Calu3 (cell line): ENCODE measurements at regions not wholly inside any gene's neighbourhood (a gene's known extent, or its start where the extent isn't known, plus 50 kb on each side); places are given as distances from the start of the nearest gene placed in this dataset.
"Not testable (repeated sequence)": the region's sequence is repeated elsewhere in the genome, so short reads cannot be mapped to it uniquely, and the experiment has no call there.

ENCODE experiments used
- BruUV-seq: library from RNA; stranded (reverse); fragments of 400-500 nt; replicated peaks from 2 replicates; lab custom pipeline; 2021; lab: Mats Ljungman, UMichigan
- CTCF ChIA-PET: fragments of 300-600 bp; sonication (Branson Sonifier 250); formaldehyde crosslinking; loops from one replicate; lab custom pipeline; 2022; ENCODE audit warnings: antibody characterized with exemption; lab: Charles Lee
- DNase-seq: peaks from one replicate; pipeline ENCODE4 v3.0.0; 2022
- H3K27ac Mint-ChIP-seq: one replicate; pipeline ENCODE4 v1.8.0; 2022; ENCODE audit warnings: mixed read lengths; ENCODE audit not compliant: unreplicated experiment
- H3K27me3 Mint-ChIP-seq: one replicate; pipeline ENCODE4 v1.8.0; 2022; ENCODE audit warnings: mixed read lengths; ENCODE audit not compliant: unreplicated experiment
- H3K36me3 Mint-ChIP-seq: one replicate; pipeline ENCODE4 v1.8.0; 2022; ENCODE audit warnings: mild to moderate bottlenecking, moderate library complexity, mixed read lengths; ENCODE audit not compliant: insufficient read depth, unreplicated experiment
- H3K4me1 Mint-ChIP-seq: one replicate; pipeline ENCODE4 v1.8.0; 2022; ENCODE audit warnings: mild to moderate bottlenecking, low read depth, mixed read lengths; ENCODE audit not compliant: unreplicated experiment
- H3K4me3 Mint-ChIP-seq: one replicate; pipeline ENCODE4 v1.8.0; 2022; ENCODE audit warnings: mild to moderate bottlenecking, low read depth, moderate library complexity, mixed read lengths; ENCODE audit not compliant: unreplicated experiment
- H3K9me3 Mint-ChIP-seq: one replicate; pipeline ENCODE4 v1.8.0; 2022; ENCODE audit warnings: low read depth, mixed read lengths; ENCODE audit not compliant: unreplicated experiment
- intact Hi-C: fragments of 100-400 bp; cut with micrococcal nuclease; formaldehyde crosslinking; loops from one replicate; pipeline ENCODE4 v1.10.0; 2022; ENCODE audit not compliant: unreplicated experiment
- TF ChIP-seq, protein P1 (sequence below): fragments of 200-600 bp; IDR thresholded peaks from one replicate; pipeline ENCODE4 v1.8.0; 2022; ENCODE audit warnings: antibody characterized with exemption; ENCODE audit not compliant: unreplicated experiment

DNA sequence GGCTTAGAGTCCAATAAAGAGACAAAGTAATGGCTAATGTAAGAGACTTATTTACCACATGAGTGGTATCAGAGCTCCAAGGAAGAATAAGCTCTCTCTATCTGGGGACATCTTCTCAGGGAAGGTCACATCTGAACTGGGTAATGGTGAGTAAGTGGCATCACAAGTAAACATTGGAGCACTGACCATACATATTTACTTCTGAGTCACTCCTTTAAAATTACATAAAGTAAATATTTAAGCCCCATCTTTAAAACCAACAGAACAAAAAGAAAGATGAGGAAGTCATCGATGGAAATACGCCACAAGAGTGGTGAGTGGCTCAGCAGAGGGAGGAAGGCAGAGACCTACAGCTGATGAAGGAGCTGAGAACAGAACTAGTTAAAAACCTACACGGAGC lies 159.9 kb downstream of the DUSP6 start:
- no peak overlapping the region for H3K4me3 Mint-ChIP-seq
- H3K27ac Mint-ChIP-seq, result no peak overlapping the region
- no TSS peak for BruUV-seq
- H3K4me1 Mint-ChIP-seq, result no peaks in the 10 kb centered on the region
- intact Hi-C loops, result no loop called here
- peaks cover 8% of the 10 kb centered on the region for H3K9me3 Mint-ChIP-seq
- TF ChIP-seq, protein P1, sequence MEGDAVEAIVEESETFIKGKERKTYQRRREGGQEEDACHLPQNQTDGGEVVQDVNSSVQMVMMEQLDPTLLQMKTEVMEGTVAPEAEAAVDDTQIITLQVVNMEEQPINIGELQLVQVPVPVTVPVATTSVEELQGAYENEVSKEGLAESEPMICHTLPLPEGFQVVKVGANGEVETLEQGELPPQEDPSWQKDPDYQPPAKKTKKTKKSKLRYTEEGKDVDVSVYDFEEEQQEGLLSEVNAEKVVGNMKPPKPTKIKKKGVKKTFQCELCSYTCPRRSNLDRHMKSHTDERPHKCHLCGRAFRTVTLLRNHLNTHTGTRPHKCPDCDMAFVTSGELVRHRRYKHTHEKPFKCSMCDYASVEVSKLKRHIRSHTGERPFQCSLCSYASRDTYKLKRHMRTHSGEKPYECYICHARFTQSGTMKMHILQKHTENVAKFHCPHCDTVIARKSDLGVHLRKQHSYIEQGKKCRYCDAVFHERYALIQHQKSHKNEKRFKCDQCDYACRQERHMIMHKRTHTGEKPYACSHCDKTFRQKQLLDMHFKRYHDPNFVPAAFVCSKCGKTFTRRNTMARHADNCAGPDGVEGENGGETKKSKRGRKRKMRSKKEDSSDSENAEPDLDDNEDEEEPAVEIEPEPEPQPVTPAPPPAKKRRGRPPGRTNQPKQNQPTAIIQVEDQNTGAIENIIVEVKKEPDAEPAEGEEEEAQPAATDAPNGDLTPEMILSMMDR, result no peak
- no peaks in the 10 kb centered on the region for H3K27me3 Mint-ChIP-seq
- DNase-seq, result no peak
- CTCF ChIA-PET, result no interaction called here
- no peaks in the 10 kb centered on the region for H3K36me3 Mint-ChIP-seq

GRCh38 chr12:89191597-89191996 lies 160.7 kb downstream of the DUSP6 start:
- H3K4me3 Mint-ChIP-seq, H3K4me1 Mint-ChIP-seq, H3K36me3 Mint-ChIP-seq, BruUV-seq, DNase-seq, H3K27me3 Mint-ChIP-seq, intact Hi-C loops, H3K9me3 Mint-ChIP-seq, CTCF ChIA-PET: not testable (repeated sequence)
- H3K27ac Mint-ChIP-seq, result peak overlapping the region; percentile 53

- CTCF ChIA-PET, result no interaction called here
Observed at GRCh38 chr12:89189448-89189847, 162.9 kb downstream of the DUSP6 start.

DNA sequence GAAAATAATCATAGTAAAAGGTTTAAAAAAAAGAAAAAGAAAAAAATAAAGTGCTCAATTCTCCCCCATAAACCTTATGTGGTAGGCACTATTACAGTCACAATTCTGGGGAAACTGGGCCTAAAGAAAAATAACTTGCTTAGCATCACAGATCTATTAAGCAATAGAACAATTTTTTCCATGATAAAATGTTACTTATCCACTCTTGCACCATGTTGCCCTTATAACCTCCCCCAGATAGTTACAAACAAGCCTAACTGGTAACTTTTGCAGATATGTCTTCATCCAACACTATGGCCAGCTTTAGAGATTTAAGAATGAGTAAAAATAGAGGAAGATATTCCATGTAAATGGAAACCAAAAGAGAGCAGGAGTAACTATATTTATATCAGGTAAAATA lies 164.8 kb downstream of the DUSP6 start:
- Mint-ChIP-seq H3K4me3 (no peak overlapping the region), H3K36me3 (no peaks in the 10 kb centered on the region), H3K27ac (peak overlapping the region; percentile 34), H3K4me1 (peaks cover 2% of the 10 kb centered on the region), H3K9me3 (peaks cover 10% of the 10 kb centered on the region), H3K27me3 (no peaks in the 10 kb centered on the region)
- TF ChIP-seq, protein P1, result no peak
- CTCF ChIA-PET, result no interaction called here
- DNase-seq, result no peak
- BruUV-seq, result no TSS peak
- intact Hi-C loops, result loop anchor here (10.0 kb wide), 1 partner anchor 277 kb away; no protein-coding TSS in a partner anchor

More at GRCh38 chr12:89189448-89189847, 162.9 kb downstream of the DUSP6 start:
- BruUV-seq, result no TSS peak
- intact Hi-C loops, result loop anchor here (10.0 kb wide), 1 partner anchor 275 kb away; no protein-coding TSS in a partner anchor
- peaks cover 10% of the 10 kb centered on the region for H3K9me3 Mint-ChIP-seq
- no peak overlapping the region for H3K4me3 Mint-ChIP-seq
- TF ChIP-seq, protein P1, result no peak
- no peaks in the 10 kb centered on the region for H3K36me3 Mint-ChIP-seq
- no peak for DNase-seq
- H3K27ac Mint-ChIP-seq, result no peak overlapping the region
- no peaks in the 10 kb centered on the region for H3K27me3 Mint-ChIP-seq
- H3K4me1 Mint-ChIP-seq, result no peaks in the 10 kb centered on the region

DNA sequence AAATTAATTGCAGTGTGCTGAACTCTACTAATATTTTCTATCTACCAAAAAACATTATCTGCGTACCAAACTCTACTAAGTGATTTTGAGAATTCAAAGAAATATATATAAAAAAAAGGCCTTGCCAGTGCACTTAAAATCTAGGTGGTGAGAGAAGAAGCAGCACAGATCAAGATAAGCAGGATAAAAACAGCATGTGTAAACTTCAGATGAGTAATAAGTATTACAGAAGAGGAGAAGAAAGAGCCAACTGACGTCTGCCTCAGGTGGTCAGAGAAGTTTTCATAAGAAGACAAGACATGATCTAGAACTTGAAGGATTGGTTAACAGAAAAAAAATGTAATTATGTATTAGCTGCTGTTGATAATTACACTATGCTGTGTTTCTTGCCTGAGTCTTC lies 166.4 kb downstream of the DUSP6 start:
- Mint-ChIP-seq H3K4me1 (peaks cover 18% of the 10 kb centered on the region), H3K9me3 (peaks cover 8% of the 10 kb centered on the region), H3K4me3 (no peak overlapping the region), H3K36me3 (no peaks in the 10 kb centered on the region), H3K27ac (no peak overlapping the region), H3K27me3 (no peaks in the 10 kb centered on the region)
- CTCF ChIA-PET, result no interaction called here
- intact Hi-C loops, result loop anchor here (10.0 kb wide), 1 partner anchor 279 kb away; no protein-coding TSS in a partner anchor
- no peak for DNase-seq
- no TSS peak for BruUV-seq
- TF ChIP-seq, protein P1, result no peak
